SK-N-MC (cell line): ENCODE measurements at regions not wholly inside any gene's neighbourhood (a gene's known extent, or its start where the extent isn't known, plus 50 kb on each side); places are given as distances from the start of the nearest gene placed in this dataset.

Experiments used
- EZH2 ChIP-seq: fragments of 200-600 bp; sonication (generic); IDR thresholded peaks from one replicate; pipeline ENCODE4 v1.6.1; 2017; ENCODE audit warnings: antibody characterized with exemption
- POLR2AphosphoS5 ChIP-seq: IDR thresholded peaks from 2 replicates; pipeline ENCODE4 v1.6.1; 2012; ENCODE audit warnings: mild to moderate bottlenecking, low read depth, low read length, borderline replicate concordance

GRCh38 chr1:147062956-147063355 is 109.3 kb downstream of the PRKAB2 start:
- TF ChIP-seq EZH2 (no peak), POLR2AphosphoS5 (no peak)
